ENCODE measurements at regions not wholly inside any gene's neighbourhood (a gene's known extent, or its start where the extent isn't known, plus 50 kb on each side); places are given as distances from the start of the nearest gene placed in this dataset.

- no peaks in the 10 kb centered on the region for H3K4me1 ChIP-seq
- H3K4me3 ChIP-seq = no peak overlapping the region
- H3K9me3 ChIP-seq (replicated peaks) = no peaks in the 10 kb centered on the region
- no peaks in the 10 kb centered on the region for H3K36me3 ChIP-seq
- TF ChIP-seq CTCF (IDR thresholded peaks at IDR 0.05; ENCODE audit: borderline replicate concordance) = no peak
- no peak overlapping the region for H3K27ac ChIP-seq (replicated peaks)
- intact Hi-C loops (cut with micrococcal nuclease) = no loop called here
- no peaks in the 10 kb centered on the region for H3K27me3 ChIP-seq (ENCODE audit: low read depth)
- no peak for DNase-seq
Measured at GRCh38 chr1:101713760-101714159, 283.0 kb downstream of the OLFM3 start.

- no peak for TF ChIP-seq CTCF (IDR thresholded peaks at IDR 0.05; ENCODE audit: borderline replicate concordance)
- DNase-seq = no peak
- Histone ChIP-seq H3K4me3 (no peak overlapping the region), H3K36me3 (no peaks in the 10 kb centered on the region), H3K27ac (replicated peaks) (no peak overlapping the region), H3K9me3 (replicated peaks) (no peaks in the 10 kb centered on the region), H3K4me1 (no peaks in the 10 kb centered on the region), H3K27me3 (ENCODE audit: low read depth) (no peaks in the 10 kb centered on the region)
- intact Hi-C loops (cut with micrococcal nuclease) = no loop called here
Measured at GRCh38 chr1:101723415-101723814, 273.3 kb downstream of the OLFM3 start.

- Histone ChIP-seq H3K4me3 (no peak overlapping the region), H3K4me1 (no peaks in the 10 kb centered on the region), H3K9me3 (replicated peaks) (no peaks in the 10 kb centered on the region), H3K27ac (replicated peaks) (no peak overlapping the region), H3K27me3 (ENCODE audit: low read depth) (no peaks in the 10 kb centered on the region), H3K36me3 (no peaks in the 10 kb centered on the region)
- TF ChIP-seq CTCF (IDR thresholded peaks at IDR 0.05; ENCODE audit: borderline replicate concordance) = no peak
- no peak for DNase-seq
- intact Hi-C loops (cut with micrococcal nuclease) = no loop called here
Measured at GRCh38 chr1:101728029-101728428, 268.7 kb downstream of the OLFM3 start.

- DNase-seq = no peak
- H3K9me3 ChIP-seq (replicated peaks) = no peaks in the 10 kb centered on the region
Measured at GRCh38 chr1:101730559-101730958, 266.2 kb downstream of the OLFM3 start.

GRCh38 chr1:101732261-101732660 lies 264.5 kb downstream of the OLFM3 start:
- intact Hi-C loops (cut with micrococcal nuclease) = no loop called here
- H3K9me3 ChIP-seq (replicated peaks) = no peaks in the 10 kb centered on the region
- H3K27ac ChIP-seq (replicated peaks) = no peak overlapping the region
- DNase-seq = no peak
- H3K27me3 ChIP-seq (ENCODE audit: low read depth) = no peaks in the 10 kb centered on the region
- H3K4me3 ChIP-seq = no peak overlapping the region
- no peaks in the 10 kb centered on the region for H3K36me3 ChIP-seq
- TF ChIP-seq CTCF (IDR thresholded peaks at IDR 0.05; ENCODE audit: borderline replicate concordance) = no peak
- H3K4me1 ChIP-seq = no peaks in the 10 kb centered on the region

More at GRCh38 chr1:101730559-101730958, 266.2 kb downstream of the OLFM3 start:
- no peak overlapping the region for H3K27ac ChIP-seq (replicated peaks)
- H3K4me3 ChIP-seq = no peak overlapping the region
- no peaks in the 10 kb centered on the region for H3K36me3 ChIP-seq
- H3K27me3 ChIP-seq (ENCODE audit: low read depth) = no peaks in the 10 kb centered on the region
- no peaks in the 10 kb centered on the region for H3K4me1 ChIP-seq
- intact Hi-C loops (cut with micrococcal nuclease) = no loop called here
- no peak for TF ChIP-seq CTCF (IDR thresholded peaks at IDR 0.05; ENCODE audit: borderline replicate concordance)

GRCh38 chr1:101733340-101733739 lies 263.4 kb downstream of the OLFM3 start:
- H3K36me3 ChIP-seq = no peaks in the 10 kb centered on the region
- intact Hi-C loops (cut with micrococcal nuclease) = no loop called here
- H3K27me3 ChIP-seq (ENCODE audit: low read depth) = no peaks in the 10 kb centered on the region
- no peak overlapping the region for H3K4me3 ChIP-seq
- H3K9me3 ChIP-seq (replicated peaks) = no peaks in the 10 kb centered on the region
- no peak for DNase-seq
- no peaks in the 10 kb centered on the region for H3K4me1 ChIP-seq
- H3K27ac ChIP-seq (replicated peaks) = no peak overlapping the region
- TF ChIP-seq CTCF (IDR thresholded peaks at IDR 0.05; ENCODE audit: borderline replicate concordance) = no peak
